Liver (tissue), 8 donors: ENCODE measurements at regions not wholly inside any gene's neighbourhood (a gene's known extent, or its start where the extent isn't known, plus 50 kb on each side); places are given as distances from the start of the nearest gene placed in this dataset.

ENCODE experiments used
- DNase-seq: peaks from one replicate; pipeline ENCODE4 v3.0.0-alpha.2; 2017; ENCODE audit warnings: low spot score
- H3K27ac ChIP-seq, 2 donors: one replicate each; pipeline ENCODE4 v1.7.0; 2013; ENCODE audit warnings: inconsistent platforms in 2 of 2, low read length in 2 of 2, control low read depth in 1 of 2, low read depth in 1 of 2, mild to moderate bottlenecking in 1 of 2
- H3K27me3 ChIP-seq, 4 donors: one replicate each; pipeline versions ENCODE4 v1.6.1 to v1.7.0; 2013; ENCODE audit warnings: low read length in 3 of 4, inconsistent platforms in 1 of 4, mild to moderate bottlenecking in 1 of 4, moderate library complexity in 1 of 4; ENCODE audit not compliant: control insufficient read depth in 4 of 4, insufficient read depth in 4 of 4
- H3K36me3 ChIP-seq, 4 donors: one replicate each; pipeline versions ENCODE4 v1.6.1 to v1.7.0; 2013; ENCODE audit warnings: low read length in 3 of 4, mild to moderate bottlenecking in 3 of 4, low read depth in 1 of 4, moderate library complexity in 1 of 4; ENCODE audit not compliant: control insufficient read depth in 4 of 4, insufficient read depth in 3 of 4
- H3K4me1 ChIP-seq, 4 donors: one replicate each; pipeline versions ENCODE4 v1.6.1 to v1.7.0; 2013; ENCODE audit warnings: low read length in 3 of 4, mild to moderate bottlenecking in 3 of 4, moderate library complexity in 1 of 4; ENCODE audit not compliant: control insufficient read depth in 4 of 4, insufficient read depth in 4 of 4
- H3K4me3 ChIP-seq, 3 donors: one replicate each; pipeline versions ENCODE4 v1.6.1 to v1.7.0; 2013; ENCODE audit warnings: low read length in 3 of 3, control low read depth in 1 of 3, low read depth in 1 of 3, mild to moderate bottlenecking in 1 of 3
- H3K9ac ChIP-seq, 2 donors: one replicate each; pipeline ENCODE4 v1.7.0; 2013; ENCODE audit warnings: low read length in 2 of 2, mild to moderate bottlenecking in 2 of 2, moderate library complexity in 2 of 2, control low read depth in 1 of 2, low read depth in 1 of 2
- H3K9me3 ChIP-seq, 4 donors: one replicate each; pipeline versions ENCODE4 v1.6.1 to v1.7.0; 2013; ENCODE audit warnings: low read length in 3 of 4; ENCODE audit not compliant: control insufficient read depth in 4 of 4
- CTCF ChIP-seq: fragments of 150-350 bp; IDR thresholded peaks from 2 replicates; pipeline ENCODE4 v1.5.1; 2017; ENCODE audit warnings: improper control_type of control experiment, low read depth, low read length; ENCODE audit not compliant: missing input control
- EGR1 ChIP-seq, 2 donors: IDR thresholded peaks; 2 replicates each; pipeline ENCODE4 v1.6.1; 2016 to 2018; ENCODE audit warnings: antibody characterized with exemption in 2 of 2, low read depth in 2 of 2
- FOXA1 ChIP-seq: IDR thresholded peaks from 2 replicates; pipeline ENCODE4 v1.6.1; 2016; ENCODE audit warnings: antibody characterized with exemption
- FOXA2 ChIP-seq: IDR thresholded peaks from 2 replicates; pipeline ENCODE4 v1.6.1; 2016; ENCODE audit warnings: antibody characterized with exemption
- GABPA ChIP-seq, 2 donors: IDR thresholded peaks in 1 of 2; conservative IDR thresholded peaks in 1 of 2; 2 replicates each; pipeline ENCODE4 v1.6.1; 2016; ENCODE audit warnings: antibody characterized with exemption in 2 of 2, mild to moderate bottlenecking in 1 of 2, moderate library complexity in 1 of 2
- HNF4A ChIP-seq, 2 donors: conservative IDR thresholded peaks; 2 replicates each; pipeline ENCODE4 v1.6.1; 2016; ENCODE audit warnings: antibody characterized with exemption in 2 of 2, mild to moderate bottlenecking in 2 of 2
- HNF4G ChIP-seq: IDR thresholded peaks from 2 replicates; pipeline ENCODE4 v1.6.1; 2016; ENCODE audit warnings: antibody characterized with exemption
- JUND ChIP-seq, 2 donors: IDR thresholded peaks; 2 replicates each; pipeline ENCODE4 v1.6.1; 2016; ENCODE audit warnings: antibody characterized with exemption in 2 of 2
- MAX ChIP-seq: IDR thresholded peaks from 2 replicates; pipeline ENCODE4 v1.6.1; 2016; ENCODE audit warnings: antibody characterized with exemption
- NR2F2 ChIP-seq: IDR thresholded peaks from 2 replicates; pipeline ENCODE4 v1.6.1; 2016; ENCODE audit warnings: antibody characterized with exemption
- RAD21 ChIP-seq, 2 donors: IDR thresholded peaks; 2 replicates each; pipeline ENCODE4 v1.6.1; 2016; ENCODE audit warnings: antibody characterized with exemption in 2 of 2, mild to moderate bottlenecking in 2 of 2
- RXRA ChIP-seq, 2 donors: IDR thresholded peaks; 2 replicates each; pipeline ENCODE4 v1.6.1; 2017 to 2018; ENCODE audit warnings: antibody characterized with exemption in 2 of 2, mild to moderate bottlenecking in 1 of 2
- SP1 ChIP-seq: IDR thresholded peaks from 2 replicates; pipeline ENCODE4 v1.6.1; 2018; ENCODE audit warnings: antibody characterized with exemption, mild to moderate bottlenecking
- TAF1 ChIP-seq: conservative IDR thresholded peaks from 2 replicates; pipeline ENCODE4 v1.6.1; 2016; ENCODE audit warnings: antibody characterized with exemption, mild to moderate bottlenecking
- YY1 ChIP-seq: IDR thresholded peaks from 2 replicates; pipeline ENCODE4 v1.6.1; 2016; ENCODE audit warnings: antibody characterized with exemption, mild to moderate bottlenecking
- ZBTB33 ChIP-seq: IDR thresholded peaks from 2 replicates; pipeline ENCODE4 v1.6.1; 2016; ENCODE audit warnings: antibody characterized with exemption
- WGBS: extraction: QIAGEN DNeasy Blood & Tissue Kit; methylation state at CpG from one replicate; pipeline ENCODE4 v1.1.7; 2013; 5-methylcytosine and 5-hydroxymethylcytosine counted together
- TF ChIP-seq, protein P1 (sequence below): IDR thresholded peaks from 2 replicates; pipeline ENCODE4 v1.6.1; 2016; ENCODE audit warnings: antibody characterized with exemption
- TF ChIP-seq, protein P2 (sequence below): IDR thresholded peaks from 2 replicates; pipeline ENCODE4 v1.6.1; 2016; ENCODE audit warnings: antibody characterized with exemption, mild to moderate bottlenecking
- donor health status: healthy.
- donor health status: healthy.
- donor health status: healthy.
- donor health status: healthy.
- donor health status: healthy.

DNA sequence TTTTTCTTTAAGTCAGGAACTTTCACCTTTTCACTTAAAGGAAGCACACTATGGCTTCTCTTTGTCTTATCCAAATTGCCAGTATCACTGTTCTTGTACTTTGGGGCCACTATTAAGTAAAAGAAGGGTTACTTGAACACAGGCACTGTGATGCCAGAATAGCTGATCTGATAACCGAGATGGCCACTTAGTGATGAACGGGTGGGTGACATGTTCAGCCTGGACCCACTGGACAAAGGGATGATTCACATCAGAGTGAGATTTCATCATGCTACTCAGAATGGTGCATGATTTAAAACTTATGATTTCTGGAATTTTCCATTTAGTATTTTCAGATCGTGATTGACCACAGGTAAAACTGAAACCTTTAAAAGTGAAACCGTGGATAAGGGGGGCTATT lies 252.6 kb downstream of the KLF13 start:
- Histone ChIP-seq H3K27me3 (no peaks in the 10 kb centered on the region), H3K36me3 (no peaks in the 10 kb centered on the region), H3K4me1 (no peaks in the 10 kb centered on the region), H3K9ac (no peak overlapping the region), H3K27ac (no peak overlapping the region), H3K9me3 (peaks cover 0 to 3% (median 0%) of the 10 kb centered on the region in 4 donors), H3K4me3 (no peak overlapping the region)
- no peak for DNase-seq
- no peak for TF ChIP-seq MAX
- TF ChIP-seq, protein P1, sequence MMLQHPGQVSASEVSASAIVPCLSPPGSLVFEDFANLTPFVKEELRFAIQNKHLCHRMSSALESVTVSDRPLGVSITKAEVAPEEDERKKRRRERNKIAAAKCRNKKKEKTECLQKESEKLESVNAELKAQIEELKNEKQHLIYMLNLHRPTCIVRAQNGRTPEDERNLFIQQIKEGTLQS: no peak
- no peak for TF ChIP-seq NR2F2
- TF ChIP-seq HNF4G: no peak
- TF ChIP-seq RAD21 (IDR thresholded peaks at IDR 0.05): no peak
- TF ChIP-seq TAF1: no peak
- no peak for TF ChIP-seq FOXA2
- no peak for TF ChIP-seq SP1
- 86% methylated on average over 4 of the region's 4 CpGs for WGBS

DNA sequence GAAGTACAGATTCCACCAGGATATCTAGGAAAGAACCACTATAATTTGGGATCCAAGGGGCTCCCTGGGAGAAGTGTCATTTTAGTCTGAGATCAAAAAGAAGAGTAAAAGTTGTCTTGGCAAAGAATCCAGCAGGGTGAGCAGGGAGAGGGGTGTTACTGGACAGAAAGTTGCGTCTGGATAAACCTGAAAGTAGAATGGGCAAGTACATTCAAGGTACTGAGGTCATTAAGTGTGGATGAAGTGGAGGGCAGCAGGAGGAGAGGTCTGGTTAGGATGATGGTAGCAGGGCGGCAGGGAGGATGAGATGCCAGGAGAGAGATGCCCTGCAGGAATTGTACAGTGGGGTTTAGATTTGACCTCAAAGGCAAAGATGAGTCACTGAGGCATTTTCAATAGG lies 253.3 kb downstream of the KLF13 start:
- WGBS: 91% methylated on average over 2 of the region's 2 CpGs
- Histone ChIP-seq H3K36me3 (no peaks in the 10 kb centered on the region), H3K27me3 (no peaks in the 10 kb centered on the region), H3K4me1 (no peaks in the 10 kb centered on the region), H3K9me3 (peaks cover 0 to 3% (median 0%) of the 10 kb centered on the region in 4 donors), H3K4me3 (no peak overlapping the region), H3K27ac (no peak overlapping the region), H3K9ac (no peak overlapping the region)
- TF ChIP-seq, protein P2, sequence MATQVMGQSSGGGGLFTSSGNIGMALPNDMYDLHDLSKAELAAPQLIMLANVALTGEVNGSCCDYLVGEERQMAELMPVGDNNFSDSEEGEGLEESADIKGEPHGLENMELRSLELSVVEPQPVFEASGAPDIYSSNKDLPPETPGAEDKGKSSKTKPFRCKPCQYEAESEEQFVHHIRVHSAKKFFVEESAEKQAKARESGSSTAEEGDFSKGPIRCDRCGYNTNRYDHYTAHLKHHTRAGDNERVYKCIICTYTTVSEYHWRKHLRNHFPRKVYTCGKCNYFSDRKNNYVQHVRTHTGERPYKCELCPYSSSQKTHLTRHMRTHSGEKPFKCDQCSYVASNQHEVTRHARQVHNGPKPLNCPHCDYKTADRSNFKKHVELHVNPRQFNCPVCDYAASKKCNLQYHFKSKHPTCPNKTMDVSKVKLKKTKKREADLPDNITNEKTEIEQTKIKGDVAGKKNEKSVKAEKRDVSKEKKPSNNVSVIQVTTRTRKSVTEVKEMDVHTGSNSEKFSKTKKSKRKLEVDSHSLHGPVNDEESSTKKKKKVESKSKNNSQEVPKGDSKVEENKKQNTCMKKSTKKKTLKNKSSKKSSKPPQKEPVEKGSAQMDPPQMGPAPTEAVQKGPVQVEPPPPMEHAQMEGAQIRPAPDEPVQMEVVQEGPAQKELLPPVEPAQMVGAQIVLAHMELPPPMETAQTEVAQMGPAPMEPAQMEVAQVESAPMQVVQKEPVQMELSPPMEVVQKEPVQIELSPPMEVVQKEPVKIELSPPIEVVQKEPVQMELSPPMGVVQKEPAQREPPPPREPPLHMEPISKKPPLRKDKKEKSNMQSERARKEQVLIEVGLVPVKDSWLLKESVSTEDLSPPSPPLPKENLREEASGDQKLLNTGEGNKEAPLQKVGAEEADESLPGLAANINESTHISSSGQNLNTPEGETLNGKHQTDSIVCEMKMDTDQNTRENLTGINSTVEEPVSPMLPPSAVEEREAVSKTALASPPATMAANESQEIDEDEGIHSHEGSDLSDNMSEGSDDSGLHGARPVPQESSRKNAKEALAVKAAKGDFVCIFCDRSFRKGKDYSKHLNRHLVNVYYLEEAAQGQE: no peak
- no peak for TF ChIP-seq GABPA (IDR thresholded peaks at IDR 0.05 in 1 of 2, conservative IDR thresholded peaks at IDR 0.05 in 1 of 2)
- no peak for TF ChIP-seq HNF4A (conservative IDR thresholded peaks at IDR 0.05)
- no peak for TF ChIP-seq SP1
- TF ChIP-seq, protein P1: no peak
- TF ChIP-seq RXRA (IDR thresholded peaks at IDR 0.05): no peak
- TF ChIP-seq EGR1 (IDR thresholded peaks at IDR 0.05; ENCODE audit: low read depth in 2 of 2): no peak
- TF ChIP-seq HNF4G: no peak
- TF ChIP-seq RAD21 (IDR thresholded peaks at IDR 0.05): no peak
- no peak for TF ChIP-seq TAF1
- no peak for TF ChIP-seq CTCF
- TF ChIP-seq FOXA2: no peak
- TF ChIP-seq NR2F2: no peak
- no peak for TF ChIP-seq ZBTB33
- TF ChIP-seq FOXA1: no peak
- no peak for TF ChIP-seq MAX
- no peak for TF ChIP-seq JUND (IDR thresholded peaks at IDR 0.05)
- TF ChIP-seq YY1: no peak
- no peak for DNase-seq
